ENCODE measurements at regions not wholly inside any gene's neighbourhood (a gene's known extent, or its start where the extent isn't known, plus 50 kb on each side); places are given as distances from the start of the nearest gene placed in this dataset.
A peak's percentile ranks its signal among the peaks of the same experiment; 100 is the strongest.

DNA sequence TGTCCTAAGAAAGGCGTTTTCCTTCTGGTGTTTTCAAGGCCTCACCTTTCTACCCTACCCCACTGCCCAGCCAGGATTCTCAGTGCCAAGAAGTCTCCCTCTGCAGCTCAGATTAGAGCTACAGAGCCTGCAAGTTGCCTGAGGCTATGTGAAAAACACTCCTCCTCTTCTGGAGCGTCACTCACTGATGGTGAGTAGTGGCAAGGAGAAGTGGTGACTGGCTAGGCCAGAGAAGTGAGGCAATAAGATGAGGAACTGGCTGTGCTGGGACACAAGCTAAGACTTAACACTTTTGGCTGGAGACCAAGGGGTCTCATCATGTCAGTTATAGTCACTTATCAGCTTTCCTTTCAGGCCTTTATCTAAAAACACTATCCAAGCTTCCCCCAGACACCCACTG, 86.7 kb upstream of the PRKAR2B start:
- H3K4me3 ChIP-seq (ENCODE audit: low read depth, low read length): no peak overlapping the region
- TF ChIP-seq, protein P1, sequence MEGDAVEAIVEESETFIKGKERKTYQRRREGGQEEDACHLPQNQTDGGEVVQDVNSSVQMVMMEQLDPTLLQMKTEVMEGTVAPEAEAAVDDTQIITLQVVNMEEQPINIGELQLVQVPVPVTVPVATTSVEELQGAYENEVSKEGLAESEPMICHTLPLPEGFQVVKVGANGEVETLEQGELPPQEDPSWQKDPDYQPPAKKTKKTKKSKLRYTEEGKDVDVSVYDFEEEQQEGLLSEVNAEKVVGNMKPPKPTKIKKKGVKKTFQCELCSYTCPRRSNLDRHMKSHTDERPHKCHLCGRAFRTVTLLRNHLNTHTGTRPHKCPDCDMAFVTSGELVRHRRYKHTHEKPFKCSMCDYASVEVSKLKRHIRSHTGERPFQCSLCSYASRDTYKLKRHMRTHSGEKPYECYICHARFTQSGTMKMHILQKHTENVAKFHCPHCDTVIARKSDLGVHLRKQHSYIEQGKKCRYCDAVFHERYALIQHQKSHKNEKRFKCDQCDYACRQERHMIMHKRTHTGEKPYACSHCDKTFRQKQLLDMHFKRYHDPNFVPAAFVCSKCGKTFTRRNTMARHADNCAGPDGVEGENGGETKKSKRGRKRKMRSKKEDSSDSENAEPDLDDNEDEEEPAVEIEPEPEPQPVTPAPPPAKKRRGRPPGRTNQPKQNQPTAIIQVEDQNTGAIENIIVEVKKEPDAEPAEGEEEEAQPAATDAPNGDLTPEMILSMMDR (conservative IDR thresholded peaks at IDR 0.05; ENCODE audit: low read depth, low read length): no peak
- no peak for DNase-seq (ENCODE audit: low read depth)

DNA sequence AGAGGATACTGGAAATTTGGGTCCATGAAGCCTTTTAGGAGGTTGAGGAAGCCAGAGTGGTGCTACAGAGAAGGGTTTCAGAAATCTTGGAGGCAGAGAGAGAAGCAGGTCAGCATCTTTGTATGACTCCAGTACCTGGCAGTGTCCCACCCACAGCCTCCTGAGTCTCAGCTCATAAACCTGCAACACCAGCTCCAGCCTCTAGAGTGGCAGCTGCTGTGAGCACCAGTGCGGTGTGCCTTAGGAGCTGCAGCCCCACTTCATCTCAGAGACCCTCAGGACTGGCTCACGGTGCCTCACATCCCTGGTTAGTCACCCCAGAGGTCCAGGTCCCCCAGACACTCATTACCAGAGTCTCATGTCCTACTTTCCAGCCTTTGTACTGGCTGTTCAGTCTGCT, 84.8 kb upstream of the PRKAR2B start:
- TF ChIP-seq, protein P1 (conservative IDR thresholded peaks at IDR 0.05; ENCODE audit: low read depth, low read length): peak; percentile 24
- H3K4me3 ChIP-seq (ENCODE audit: low read depth, low read length): no peak overlapping the region
- DNase-seq (ENCODE audit: low read depth): no peak

DNA sequence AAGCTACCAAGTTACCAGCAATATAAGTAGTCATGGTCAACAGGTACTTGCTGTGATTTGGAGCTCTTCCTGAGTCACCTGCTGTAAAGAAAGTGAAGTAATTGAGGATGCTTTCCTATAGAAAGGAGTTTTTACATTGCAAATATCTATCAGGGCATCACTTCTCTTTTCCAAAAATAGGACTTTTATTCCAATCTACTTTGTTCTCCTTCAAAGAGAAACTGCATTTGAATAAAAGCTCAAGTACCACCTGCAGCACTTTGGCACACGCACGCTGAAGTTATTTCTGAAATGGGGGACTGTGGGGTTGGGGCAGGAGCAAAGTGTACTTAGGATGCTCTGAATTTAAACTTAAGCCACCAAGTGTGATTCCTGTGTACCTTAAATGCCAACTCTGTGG, 81.8 kb upstream of the PRKAR2B start:
- TF ChIP-seq, protein P1 (conservative IDR thresholded peaks at IDR 0.05; ENCODE audit: low read depth, low read length): no peak
- no peak overlapping the region for H3K4me3 ChIP-seq (ENCODE audit: low read depth, low read length)
- DNase-seq (ENCODE audit: low read depth): no peak

DNA sequence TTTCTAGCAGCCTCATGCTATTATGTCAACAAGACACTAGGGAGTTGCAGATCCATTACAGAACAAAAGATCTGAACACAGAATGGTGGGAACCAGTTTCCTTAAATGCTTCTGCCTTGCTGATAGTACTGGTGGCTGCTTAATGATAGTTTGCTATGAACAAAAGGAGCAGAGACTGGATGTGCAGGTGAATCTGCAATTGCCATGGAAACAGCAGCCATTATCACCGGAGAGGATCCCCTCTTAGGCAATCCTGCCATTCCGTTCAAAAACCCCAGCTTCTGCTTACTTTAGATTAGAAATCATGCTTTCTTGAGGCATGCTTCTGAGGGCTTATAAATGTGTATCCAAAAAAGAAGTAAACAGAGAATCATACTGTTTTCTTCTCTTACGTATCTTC, 80.0 kb upstream of the PRKAR2B start:
- DNase-seq (ENCODE audit: low read depth): no peak
- TF ChIP-seq, protein P1 (conservative IDR thresholded peaks at IDR 0.05; ENCODE audit: low read depth, low read length): no peak
- no peak overlapping the region for H3K4me3 ChIP-seq (ENCODE audit: low read depth, low read length)

DNA sequence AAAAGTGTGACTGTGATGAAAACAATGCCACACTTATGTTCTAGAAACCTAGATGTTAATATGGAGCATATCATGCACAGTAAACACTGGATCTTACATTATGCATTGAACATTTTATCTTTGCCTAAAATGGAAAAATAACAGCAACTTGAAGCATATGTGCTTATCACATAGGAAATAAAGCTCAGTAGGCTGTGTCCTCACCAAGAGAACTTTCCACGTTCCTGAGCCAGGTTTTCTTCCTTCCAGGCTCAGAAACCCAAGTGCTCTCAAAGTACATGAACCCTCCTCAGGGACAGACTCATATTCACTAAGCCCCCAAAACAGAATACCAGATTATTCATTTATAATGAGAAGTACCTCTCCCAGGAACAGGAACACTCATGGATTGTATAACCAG, 79.4 kb upstream of the PRKAR2B start:
- no peak for DNase-seq (ENCODE audit: low read depth)
- TF ChIP-seq, protein P1 (conservative IDR thresholded peaks at IDR 0.05; ENCODE audit: low read depth, low read length): no peak
- no peak overlapping the region for H3K4me3 ChIP-seq (ENCODE audit: low read depth, low read length)

DNA sequence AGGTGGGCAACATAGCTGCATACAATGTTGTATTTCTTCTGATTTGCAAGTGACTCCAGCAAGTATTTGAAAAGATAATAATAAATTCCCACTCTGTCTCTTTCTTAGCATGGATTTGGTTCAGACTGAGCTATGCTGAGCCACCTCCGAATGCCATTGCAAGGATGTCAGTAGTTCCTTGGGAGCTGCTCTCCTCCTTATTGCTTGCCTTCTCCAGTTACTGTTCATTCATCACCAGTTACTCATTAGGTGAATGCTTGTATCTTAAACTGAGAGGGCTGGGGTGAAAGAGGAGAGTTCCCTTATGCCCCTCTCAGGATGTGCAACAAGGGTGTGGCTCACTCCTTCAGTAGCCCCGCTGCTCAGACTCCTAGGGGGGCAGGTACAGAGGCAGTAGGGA, 78.4 kb upstream of the PRKAR2B start:
- TF ChIP-seq, protein P1 (conservative IDR thresholded peaks at IDR 0.05; ENCODE audit: low read depth, low read length): no peak
- H3K4me3 ChIP-seq (ENCODE audit: low read depth, low read length): no peak overlapping the region
- no peak for DNase-seq (ENCODE audit: low read depth)

DNA sequence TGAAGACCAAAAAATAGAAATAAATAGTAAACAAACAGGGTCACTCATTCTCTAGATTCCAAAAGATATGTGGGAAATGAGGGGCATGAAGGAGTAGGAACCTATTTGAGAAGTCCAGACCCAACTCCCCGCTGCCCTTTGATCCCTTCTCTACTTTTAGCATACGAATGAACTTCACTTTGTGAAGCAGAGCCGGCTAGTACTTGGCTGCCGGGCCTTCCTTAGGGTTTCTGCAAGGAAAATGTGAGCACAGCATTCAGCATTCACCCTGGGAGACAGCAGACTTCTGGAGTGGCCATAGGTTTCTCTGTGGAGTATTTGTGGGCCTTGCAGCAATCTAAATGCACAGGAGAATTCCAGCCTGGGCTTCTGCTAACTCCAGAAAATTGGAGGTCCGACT, 76.3 kb upstream of the PRKAR2B start:
- TF ChIP-seq, protein P1 (conservative IDR thresholded peaks at IDR 0.05; ENCODE audit: low read depth, low read length): no peak
- no peak for DNase-seq (ENCODE audit: low read depth)
- no peak overlapping the region for H3K4me3 ChIP-seq (ENCODE audit: low read depth, low read length)
